HG02571 (cell line): ENCODE measurements at regions not wholly inside any gene's neighbourhood (a gene's known extent, or its start where the extent isn't known, plus 50 kb on each side); places are given as distances from the start of the nearest gene placed in this dataset.
"Not testable (repeated sequence)": the region's sequence is repeated elsewhere in the genome, so short reads cannot be mapped to it uniquely, and the experiment has no call there.

Experiments
- ATAC-seq: cut with Tn5 transposase; IDR thresholded peaks from one replicate; pipeline ENCODE4 v1.9.1; 2021; ENCODE audit warnings: mild to moderate bottlenecking, moderate library complexity; ENCODE audit not compliant: unreplicated experiment

DNA sequence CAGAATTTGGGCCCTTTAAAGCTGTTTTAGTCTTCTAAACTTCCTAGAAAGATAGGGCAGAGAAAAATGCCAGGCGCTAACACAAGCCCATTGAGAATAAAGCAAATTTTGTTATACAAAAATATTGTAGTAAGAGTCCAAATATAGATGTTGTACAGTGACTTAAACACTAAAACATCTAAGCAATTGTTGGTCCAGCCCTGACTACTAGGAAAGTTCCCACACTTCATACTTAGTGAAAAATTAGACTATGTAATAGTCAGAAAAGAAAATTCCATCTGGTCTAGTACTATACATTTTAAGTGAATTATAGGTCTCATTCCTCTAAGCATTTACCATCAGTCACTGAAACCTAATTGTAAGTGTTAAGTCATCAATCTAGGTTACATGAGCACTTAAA lies 1518.3 kb upstream of the SLC10A2 start:
- ATAC-seq, result no peak

DNA sequence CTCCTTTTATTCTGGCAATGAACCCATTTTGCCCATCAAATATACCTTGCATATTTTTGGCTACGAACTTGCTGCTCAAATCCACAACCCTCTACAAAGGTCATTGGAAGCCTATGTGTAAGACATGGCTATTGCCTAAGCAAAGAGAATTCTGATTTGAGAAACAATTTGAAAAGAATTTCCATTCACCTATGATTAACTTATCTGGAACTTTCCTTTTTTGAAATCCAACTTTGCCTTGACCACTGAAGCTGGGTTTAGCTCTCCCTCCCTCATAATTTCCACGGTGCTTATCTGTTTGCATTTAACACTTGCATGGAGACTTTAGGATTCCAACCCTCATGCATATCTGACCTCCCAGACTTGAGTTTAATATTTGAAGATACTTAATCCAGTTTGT lies 1514.7 kb upstream of the SLC10A2 start:
- ATAC-seq, result no peak

DNA sequence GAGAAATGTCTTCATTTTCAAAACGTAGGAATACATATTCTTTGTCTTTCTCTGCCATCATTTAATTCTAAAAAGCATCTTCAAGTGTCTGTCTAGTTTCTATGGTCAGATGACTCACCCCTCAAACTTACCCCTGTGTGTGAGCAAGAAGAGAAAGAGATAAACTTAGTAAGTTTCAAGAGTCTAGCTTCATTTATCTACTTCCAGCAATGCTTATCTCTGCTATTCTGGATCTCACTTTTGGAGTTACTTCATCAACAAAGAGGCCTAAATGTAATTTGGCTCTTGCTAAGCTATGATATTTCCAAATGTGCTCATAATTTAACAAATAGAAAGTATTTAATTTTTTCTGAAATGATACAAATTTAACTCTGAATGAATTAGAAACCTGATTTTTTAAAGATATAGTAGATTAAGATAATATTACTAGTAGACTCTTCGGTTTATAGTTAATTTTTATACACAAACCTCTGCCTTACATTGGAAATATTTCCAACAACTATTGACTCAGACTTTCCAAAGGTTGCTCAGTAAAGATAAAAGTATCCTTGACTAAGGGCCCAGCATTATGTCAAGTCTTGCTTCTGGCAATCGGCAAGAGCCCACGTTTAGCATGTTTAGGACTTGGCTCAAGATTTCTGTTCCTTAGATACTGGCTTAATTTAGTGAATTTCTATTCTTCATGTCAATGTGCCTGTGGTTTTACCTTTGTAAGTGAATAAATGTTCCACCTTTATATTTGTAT lies 1511.0 kb upstream of the SLC10A2 start:
- ATAC-seq, result no peak

DNA sequence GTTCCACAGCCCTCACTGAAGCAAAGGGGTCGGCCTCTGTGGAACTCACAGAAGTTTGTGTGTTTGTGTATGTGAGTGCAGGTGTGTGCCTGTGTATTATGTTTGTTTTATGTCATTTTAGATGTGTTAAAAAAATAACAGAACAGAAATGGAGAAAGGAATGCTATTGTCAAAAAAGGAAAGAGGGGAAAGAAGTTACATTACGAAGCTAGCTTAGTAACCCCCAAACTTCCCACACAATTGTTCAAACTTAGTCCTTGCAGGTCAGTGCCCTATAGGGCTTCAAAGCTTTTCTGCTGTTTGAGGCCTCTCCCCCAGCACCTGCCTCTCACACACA lies 1505.6 kb upstream of the SLC10A2 start:
- ATAC-seq, result no peak

DNA sequence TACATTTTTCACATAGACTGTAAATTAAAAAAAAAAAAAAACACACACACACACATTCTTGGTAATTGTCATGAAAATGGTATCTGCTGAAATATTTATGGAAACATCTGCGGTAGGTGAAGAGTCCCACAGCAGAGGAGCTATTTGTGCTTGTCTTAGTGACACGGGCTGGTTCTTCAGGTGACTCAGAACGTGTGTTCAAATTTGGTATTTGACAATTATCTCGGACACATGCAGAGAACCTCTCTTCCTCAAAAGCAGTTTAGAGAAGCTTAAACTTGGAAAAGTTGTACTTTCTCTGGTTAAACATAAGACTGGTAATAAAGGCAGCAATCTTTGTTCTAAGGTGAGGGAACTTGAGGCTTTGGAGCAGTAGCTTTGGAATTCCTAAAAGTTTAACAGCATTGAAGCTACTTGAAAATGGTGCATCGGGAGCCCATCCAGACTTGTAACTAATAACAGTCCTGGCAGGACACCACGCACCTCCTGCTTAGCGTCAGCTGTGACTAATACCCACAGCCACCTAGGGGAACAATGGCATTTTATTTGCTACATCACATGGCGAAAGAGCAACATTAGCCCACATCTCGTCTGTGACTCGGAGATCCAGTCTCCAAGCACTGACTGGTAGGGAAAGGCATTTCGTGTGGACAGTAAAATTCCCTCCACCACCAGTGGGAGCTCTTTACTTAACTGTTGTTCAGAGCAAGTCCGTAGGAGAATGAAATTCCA lies 1505.1 kb upstream of the SLC10A2 start:
- no peak for ATAC-seq

DNA sequence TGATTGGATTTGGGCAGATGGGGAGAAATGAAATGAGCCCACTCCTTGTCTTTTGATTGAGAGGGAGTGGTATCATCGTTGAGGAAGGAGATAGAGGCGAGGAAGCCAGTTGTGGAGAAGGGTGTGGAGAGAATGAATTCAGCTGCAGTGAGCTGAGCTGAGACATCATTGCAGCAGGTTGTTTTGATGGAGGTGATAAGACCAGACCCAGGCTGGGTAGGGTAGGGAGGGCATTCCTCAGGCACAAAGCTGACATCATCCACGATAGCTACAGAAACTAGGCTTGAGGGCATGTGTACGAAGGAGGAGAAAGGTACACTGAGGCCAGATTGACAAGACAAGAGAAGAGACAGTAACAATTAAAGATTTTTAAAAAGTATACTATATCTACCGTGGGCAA lies 1500.9 kb upstream of the SLC10A2 start:
- ATAC-seq, result no peak

DNA sequence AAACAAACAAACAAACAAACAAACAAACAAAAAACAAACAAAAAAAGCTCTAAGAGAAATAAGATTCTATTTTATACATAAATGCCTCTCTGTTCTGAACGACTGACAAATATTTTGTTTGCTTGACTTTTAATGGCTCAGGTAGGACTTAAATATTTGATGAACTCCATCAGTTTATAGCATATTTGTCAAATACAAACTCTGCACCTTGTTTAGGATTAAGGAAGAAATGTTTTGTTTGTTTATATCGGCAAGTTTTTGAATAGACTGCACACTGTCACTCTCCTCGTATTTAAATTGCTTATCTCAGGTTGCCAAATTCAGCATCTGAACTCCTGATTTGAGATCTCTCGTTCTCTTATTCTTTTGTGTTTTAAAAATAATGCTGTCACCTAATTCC lies 1499.7 kb upstream of the SLC10A2 start:
- ATAC-seq, result no peak

DNA sequence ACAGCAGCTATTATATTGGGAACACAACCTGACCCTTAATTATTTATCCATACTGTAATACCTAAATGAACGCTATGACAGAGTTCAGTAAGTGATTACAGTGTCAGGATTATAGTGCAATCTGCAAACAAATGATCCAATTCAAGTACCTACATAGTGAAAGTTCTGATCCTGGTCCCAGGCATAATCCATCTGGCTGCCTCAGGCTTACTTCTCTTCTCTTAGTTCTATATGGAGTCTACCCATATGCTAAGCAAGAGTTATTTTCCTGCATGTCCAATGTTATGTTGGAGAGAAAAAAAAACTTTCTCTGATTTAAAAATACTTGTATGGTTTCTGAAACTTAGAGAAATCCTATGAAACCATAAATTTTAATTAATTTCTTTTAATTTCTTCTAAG lies 1487.7 kb upstream of the SLC10A2 start:
- no peak for ATAC-seq

DNA sequence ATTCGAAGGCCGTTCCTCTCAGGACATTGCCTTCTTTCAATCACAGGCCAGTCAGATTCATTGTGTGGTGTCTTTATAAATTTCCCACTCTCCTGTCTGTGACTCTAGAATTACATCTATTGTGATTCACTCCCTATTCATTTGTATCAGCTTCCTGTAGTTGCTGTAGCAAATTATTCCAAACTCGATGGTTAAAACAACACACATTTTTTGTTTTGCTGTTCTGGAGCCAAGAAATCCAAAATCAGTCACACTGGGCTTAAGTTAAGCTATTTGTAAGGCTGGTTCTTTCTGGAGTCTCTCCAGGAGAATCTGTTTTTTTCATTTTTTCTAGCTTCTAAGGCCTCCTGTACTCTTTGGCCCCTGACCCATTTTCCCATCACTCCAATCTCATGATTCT lies 1487.0 kb upstream of the SLC10A2 start:
- no peak for ATAC-seq

DNA sequence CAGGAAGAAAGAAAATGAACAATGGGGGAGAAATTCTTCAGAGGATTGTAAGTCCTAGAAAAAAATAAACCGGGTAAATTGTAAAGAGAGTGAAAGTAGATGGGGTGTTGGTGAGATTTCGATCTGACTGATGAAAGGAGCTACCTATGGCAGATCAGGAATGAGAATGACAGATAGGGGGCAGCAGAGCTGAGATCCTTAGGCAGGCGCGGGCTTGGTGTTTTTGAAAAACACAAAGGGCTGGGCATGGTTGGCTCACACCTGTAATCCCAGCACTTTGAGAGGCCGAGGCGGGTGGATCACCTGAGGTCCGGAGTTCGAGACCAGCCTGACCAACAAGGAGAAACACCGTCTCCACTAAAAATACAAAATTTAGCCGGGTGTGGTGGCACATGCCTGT lies 1468.6 kb upstream of the SLC10A2 start:
- no peak for ATAC-seq

DNA sequence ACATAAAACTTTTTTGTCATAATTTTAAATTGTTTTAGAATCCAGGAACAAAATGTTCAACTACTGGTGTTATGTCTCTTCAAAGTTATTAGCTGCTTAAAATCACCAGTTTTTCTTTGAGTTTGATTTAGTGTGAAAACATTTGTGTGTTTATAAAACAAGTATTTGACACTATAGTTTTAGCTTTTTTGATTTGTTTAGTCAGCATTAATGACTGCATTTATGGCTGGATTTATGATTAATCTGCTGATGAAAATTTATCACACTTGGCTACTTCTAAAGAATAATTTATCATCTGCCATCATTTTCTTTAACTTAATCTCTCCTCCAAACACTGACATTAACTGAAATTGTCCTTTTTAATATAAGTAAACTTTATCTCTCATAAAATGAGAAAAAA lies 1465.9 kb upstream of the SLC10A2 start:
- no peak for ATAC-seq

DNA sequence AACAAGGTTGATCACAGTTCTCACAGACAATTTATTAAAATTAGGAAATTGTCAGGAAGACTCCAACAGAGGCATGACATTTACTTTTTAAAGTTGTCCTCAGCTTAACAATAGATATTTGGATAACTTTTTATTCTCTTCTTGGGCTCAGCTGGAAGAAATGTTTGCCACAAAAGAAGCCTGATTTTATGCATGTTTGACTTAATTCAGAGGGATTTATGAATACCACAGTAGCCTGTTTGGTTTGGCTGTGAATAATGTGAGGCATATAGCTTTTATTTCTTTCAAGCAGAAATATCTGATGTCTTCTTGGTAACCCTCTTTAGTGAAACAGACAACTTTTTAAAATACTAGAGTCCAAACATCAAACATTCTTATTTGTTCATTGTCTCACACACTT lies 1464.5 kb upstream of the SLC10A2 start:
- ATAC-seq, result no peak

DNA sequence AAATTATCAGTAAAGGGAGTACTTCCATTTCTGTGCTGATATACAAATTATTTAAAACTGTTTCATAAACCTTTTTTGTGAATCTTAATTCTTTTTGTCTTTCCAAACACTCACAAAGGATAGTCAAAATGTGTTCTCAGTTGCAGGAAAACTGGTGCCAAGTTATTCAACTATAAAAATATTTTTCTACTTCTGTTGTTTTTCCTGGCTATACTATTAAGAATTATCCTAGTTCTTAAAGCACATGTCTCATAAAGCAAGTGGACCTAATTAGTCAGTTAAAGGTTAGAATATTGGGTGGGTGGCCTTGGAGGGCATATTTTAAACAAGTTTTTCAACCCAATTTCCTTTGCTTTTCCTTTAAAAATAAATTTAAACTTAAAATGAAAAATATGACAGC lies 1460.3 kb upstream of the SLC10A2 start:
- no peak for ATAC-seq

DNA sequence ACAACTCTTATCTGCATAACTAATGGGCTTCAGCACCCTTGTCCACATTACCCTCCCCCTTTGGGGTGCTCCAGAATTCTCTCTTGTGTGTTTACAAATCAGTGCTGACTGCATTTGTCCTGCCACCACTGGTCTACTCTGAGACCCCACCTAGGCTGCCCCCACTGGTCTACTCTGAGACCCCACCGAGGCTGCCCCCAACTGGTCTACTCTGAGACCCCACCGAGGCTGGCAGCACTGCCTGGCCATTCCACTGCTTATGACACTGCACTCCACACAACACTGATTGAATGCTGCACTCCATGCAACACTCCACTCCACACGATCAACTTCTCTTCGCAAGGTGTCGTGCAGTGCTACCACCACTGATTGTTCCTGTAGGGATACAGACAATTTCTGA lies 1459.2 kb upstream of the SLC10A2 start:
- ATAC-seq, result no peak

DNA sequence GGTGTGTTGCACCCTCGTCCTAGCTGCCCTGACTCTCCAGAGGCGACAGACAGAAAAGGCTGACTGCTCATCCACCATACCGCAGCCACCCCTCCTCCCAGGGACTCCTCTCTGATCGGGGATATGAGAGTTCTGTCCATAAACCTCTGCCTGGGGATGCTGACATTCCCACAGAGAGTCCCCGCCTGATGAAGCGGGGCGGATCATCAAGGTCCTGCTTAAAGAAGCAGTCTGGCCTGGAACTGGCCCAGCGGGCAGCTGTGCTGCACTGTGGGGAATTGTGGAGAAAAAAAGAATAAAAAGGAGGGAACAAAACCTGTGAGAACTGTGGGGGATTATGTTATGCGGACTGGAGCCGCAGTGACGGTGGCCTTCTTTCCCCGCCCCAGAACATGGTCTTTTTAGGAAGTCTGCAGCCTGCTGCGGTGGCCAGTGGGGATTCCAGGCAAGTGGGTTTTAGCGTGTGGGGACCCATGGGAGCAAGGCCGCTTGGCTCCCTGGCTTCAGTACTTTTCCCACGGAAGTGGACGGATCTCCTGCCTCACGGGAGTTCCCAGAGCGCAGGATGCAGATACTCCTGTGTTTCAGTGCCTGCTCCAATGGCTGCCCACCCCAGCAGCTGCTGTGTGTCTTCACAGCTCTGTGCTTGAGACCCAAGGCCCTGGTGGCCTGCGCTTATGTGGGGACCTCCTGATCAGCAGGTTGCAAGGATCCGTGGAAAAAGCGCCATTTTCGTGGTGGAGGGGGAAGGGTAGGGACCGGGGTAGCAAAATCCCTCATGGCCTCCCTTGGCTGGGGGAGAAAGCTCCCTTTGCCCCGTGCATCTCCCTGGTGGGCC lies 1456.2 kb upstream of the SLC10A2 start:
- ATAC-seq, result no peak

DNA sequence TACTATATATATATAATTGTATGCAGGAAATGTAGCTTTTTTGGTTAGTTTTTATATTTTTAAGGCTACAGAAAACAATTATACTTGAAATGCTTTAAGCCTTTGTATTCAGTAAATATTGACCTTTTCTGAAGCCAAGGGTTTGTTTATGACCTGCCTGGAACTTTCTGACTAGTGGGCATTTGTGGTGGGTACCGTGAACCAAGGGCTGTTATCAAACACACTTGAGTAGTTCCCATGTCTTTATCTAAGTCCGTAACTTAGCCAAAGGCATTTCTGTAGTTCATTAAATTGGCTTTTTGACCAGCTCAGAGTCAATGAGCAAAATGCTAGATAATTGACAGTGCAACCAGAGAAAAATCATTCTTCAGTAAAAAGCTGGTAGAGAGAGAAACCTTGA lies 1444.2 kb upstream of the SLC10A2 start:
- no peak for ATAC-seq

DNA sequence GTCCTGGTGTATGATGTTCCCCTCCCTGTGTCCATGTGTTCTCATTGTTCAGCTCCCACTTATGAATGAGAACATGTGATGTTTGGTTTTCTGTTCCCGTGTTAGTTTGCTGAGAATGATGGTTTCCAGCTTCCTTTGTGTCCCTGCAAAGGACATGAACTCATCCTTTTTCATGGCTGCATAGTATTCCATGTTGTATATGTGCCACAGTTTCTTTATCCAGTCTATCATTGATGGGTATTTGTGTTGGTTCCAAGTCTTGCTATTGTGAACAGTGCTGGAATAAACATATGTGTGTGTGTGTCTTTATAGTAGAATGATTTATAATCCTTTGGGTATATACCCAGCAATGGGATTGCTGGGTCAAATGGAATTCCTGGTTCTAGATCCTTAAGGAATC lies 1427.3 kb upstream of the SLC10A2 start:
- not testable (repeated sequence) for ATAC-seq

DNA sequence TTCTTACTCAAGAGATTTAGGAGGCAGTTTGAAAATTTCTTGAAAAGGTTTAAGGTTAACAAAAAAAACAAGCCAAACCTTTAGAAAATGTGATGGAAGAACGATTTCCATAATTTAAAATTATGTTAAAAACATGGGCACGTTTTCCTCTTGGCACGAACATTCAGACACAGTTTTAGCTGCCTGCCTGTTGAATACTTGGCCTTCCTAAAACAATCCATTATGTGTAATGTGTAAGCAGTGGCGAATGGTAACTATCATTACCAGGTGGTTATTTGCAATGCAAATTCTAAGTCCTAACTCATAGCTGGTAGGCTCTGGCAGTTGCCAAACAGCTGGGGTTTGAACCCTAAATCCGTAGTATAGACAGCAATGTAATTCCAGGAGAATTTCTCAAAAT lies 1425.7 kb upstream of the SLC10A2 start:
- ATAC-seq, result no peak

DNA sequence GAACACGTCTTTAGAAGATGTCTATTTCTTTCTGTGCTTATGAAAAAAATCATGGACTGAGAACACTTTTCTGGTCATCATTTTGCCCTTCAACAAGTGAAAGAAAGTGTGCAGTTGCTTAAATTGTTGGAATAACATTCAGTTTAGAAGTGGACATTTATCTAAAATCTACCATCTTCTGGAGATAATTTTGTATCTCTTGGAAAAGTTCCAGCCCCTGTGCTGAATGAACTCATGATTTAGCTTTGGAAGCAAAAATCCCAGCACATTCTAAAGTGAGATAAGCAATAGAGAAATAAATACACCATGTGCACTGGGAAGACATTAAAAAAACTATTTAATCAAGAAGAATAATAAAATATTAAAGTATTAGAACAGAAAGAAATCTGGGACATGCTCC lies 1420.8 kb upstream of the SLC10A2 start:
- no peak for ATAC-seq

DNA sequence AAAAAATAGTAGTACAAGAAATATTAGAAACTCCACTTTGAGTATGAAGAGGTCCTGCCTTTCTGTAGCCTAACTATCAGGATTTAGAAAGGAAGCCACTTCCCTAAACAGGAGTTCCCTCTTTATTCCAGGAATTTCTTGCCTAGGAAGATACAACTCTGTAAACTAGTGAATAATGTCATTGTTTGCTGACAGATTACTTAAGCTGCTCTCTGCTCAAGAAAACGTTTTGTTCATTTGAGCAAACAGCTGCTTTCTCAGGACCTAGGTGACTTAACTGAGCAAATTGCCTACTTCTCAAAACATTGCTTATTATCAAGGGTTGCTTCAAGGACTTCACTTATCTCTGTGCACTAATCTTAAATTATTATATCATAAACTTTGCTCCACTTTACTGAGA lies 1419.4 kb upstream of the SLC10A2 start:
- no peak for ATAC-seq

DNA sequence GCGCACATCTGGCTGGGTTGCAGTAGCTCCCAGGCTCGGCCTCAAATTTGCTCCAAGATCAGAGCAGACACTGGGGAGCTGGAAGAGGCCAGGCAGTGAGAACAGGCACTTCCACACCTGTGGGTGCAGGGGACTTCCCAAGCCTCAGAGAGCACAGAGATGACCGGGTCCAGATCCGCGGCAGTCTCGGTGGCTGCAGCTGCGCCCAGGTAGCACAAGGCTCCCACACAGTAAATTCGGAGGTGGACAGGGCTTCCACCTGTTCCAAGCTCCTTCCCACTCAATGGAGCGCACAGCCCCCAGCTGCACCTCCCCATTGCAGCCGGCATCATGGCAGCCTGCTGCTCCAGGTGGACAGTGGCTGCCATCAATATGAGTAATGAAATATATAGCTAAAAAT lies 1417.4 kb upstream of the SLC10A2 start:
- ATAC-seq, result no peak

DNA sequence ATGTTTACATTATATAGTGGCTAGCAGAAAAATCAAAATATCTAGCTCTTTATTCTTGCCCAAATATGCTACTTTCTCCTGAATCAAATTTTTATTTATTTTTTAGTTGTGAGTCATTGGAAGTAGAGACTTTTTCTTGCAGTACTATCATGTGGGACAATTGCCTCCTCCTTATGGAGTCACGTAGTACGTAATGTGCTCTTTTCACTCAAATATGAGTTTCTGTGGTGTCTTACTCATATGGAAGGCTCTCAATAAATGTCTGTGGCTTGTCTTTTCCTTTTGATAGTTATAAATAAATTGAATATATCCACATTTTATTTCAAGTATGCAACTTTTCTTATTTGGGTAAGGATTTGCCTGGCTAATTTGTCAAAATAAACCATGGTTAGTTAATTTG lies 1411.0 kb upstream of the SLC10A2 start:
- ATAC-seq, result no peak
